GM12892 (cell line): ENCODE measurements at regions not wholly inside any gene's neighbourhood (a gene's known extent, or its start where the extent isn't known, plus 50 kb on each side); places are given as distances from the start of the nearest gene placed in this dataset.

ENCODE experiments used
- POLR2A ChIP-seq: IDR thresholded peaks from 2 replicates; pipeline ENCODE4 v1.6.1; 2011; ENCODE audit warnings: low read depth, low read length, control low read depth
- POLR2AphosphoS5 ChIP-seq: IDR thresholded peaks from 2 replicates; pipeline ENCODE4 v1.6.1; 2011; ENCODE audit warnings: low read depth, low read length, control low read depth
- TAF1 ChIP-seq: IDR thresholded peaks from 2 replicates; pipeline ENCODE4 v1.6.1; 2011; ENCODE audit warnings: low read depth, mild to moderate bottlenecking, control low read depth, low read length, borderline replicate concordance

DNA sequence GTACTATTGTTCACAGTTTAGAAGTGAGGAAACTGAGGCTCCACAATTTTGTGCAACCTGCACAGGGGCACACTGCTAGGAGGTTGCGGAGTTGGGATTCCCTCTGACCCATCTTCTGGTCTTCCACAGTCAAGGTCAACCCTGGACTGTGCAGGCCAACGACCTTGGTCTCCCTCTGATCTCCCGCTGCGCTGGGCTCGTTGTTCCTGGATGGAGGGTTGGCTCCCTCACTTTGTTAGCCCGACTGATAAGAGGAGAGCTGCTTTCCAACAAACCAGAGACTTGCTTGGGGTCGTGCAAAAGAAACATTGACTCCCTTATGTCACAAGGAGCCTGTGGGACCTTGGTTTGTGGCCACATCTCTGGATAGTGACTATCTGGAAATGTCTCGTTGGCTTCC, 187.6 kb downstream of the MYCN start:
- TF ChIP-seq POLR2A (no peak), POLR2AphosphoS5 (no peak), TAF1 (no peak)
